ENCODE measurements at regions not wholly inside any gene's neighbourhood (a gene's known extent, or its start where the extent isn't known, plus 50 kb on each side); places are given as distances from the start of the nearest gene placed in this dataset.

GRCh38 chr15:38079236-38079635 lies 144.8 kb downstream of the TMCO5A start:
- TF ChIP-seq CTCF (IDR thresholded peaks at IDR 0.05) (no peak), MEF2A (IDR thresholded peaks at IDR 0.05; ENCODE audit: borderline replicate concordance, low read depth) (no peak)

Measured in SK-N-SH (cell line).